GM18502 (cell line): ENCODE measurements at regions not wholly inside any gene's neighbourhood (a gene's known extent, or its start where the extent isn't known, plus 50 kb on each side); places are given as distances from the start of the nearest gene placed in this dataset.
A peak's percentile ranks its signal among the peaks of the same experiment; 100 is the strongest.

Source experiments
- ATAC-seq: cut with Tn5 transposase; IDR thresholded peaks from one replicate; pipeline ENCODE4 v1.9.1; 2021; ENCODE audit warnings: mild to moderate bottlenecking; ENCODE audit not compliant: unreplicated experiment, poor library complexity

DNA sequence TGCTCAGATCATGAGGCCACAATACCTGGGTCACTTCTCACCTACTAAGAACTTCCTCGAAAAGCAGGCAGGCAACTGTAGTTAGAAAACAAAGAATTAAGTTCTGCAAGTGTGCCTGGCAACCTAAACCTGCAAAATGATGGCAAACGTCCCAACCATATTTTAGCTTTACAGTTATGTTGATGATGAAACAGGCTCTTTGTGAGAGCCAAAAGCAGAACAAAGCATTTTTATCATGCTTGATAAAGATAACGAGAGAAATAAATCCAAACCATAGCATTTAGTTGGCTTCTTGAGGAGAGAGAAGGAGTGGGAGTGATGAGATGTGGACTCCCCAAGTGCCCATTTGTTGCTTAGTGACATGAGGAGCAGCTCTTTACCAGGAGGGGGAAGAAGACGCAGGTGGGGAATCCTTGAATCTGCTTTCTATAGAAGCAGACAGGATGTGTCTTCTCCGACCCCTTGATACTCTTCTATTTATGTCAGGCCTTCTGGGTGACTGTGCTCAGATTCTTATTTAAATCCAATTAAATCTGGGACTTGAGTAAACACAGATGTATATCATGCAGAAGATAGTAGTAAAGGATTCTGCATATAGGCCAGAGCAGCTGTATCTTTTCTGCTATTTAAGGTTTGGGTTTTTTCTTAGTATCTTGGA, 221.2 kb downstream of the TMEM167A start:
- ATAC-seq, result no peak

DNA sequence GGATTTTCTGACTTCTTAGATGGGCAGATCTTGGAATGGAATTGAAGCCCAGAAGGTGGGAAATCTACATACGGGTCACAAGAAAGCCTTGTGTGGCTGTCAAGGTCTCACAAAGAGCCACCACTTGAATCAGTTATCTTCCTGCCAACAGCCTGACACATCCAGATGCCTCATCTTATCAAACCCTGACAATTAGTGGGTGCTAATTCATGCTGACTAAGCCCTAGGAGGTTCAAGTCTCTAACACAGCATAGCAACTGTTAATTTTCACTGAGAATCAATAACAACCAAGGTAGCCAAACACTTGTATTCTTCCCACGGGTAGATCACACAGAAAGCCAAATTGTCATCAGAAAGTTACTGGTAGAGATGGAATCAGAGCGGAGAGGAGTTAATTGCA, 222.2 kb downstream of the TMEM167A start:
- no peak for ATAC-seq

DNA sequence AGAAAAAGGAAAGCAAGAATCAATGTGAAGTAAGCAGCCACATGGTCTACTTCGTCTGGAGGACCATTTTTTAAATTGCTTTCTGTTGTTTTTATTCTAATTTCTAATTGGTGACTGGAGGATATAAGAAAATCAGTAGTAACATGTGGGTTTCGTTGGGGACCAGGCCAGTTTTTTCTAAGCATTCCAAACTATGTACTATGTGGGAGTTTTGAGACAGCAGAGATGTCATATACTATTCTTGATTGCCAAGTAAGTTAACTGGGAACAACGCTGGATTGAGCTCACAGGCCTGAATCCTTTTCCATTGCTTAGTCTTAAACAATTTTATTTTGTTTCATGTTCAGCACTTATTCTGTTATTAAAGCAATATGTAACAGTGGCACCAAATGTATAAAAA, 225.7 kb downstream of the TMEM167A start:
- no peak for ATAC-seq

DNA sequence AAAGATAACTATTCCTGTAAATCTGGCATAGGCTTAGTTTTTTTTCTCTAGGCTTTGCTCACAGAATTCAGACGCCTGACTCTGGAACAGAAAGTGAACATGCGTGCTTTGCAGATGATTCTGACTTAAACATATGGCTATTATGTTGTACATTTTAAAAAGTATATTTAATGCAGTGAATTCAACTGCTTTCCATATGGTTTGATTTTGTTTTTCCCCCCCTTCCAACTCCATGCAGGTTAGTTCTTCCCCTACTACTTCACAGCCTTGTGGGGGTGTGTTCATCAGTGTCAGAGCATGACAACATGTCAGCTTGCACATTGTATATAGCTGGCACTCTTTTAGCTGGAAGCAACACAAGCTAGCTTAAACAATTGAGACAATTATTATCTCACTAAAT, 226.8 kb downstream of the TMEM167A start:
- no peak for ATAC-seq

DNA sequence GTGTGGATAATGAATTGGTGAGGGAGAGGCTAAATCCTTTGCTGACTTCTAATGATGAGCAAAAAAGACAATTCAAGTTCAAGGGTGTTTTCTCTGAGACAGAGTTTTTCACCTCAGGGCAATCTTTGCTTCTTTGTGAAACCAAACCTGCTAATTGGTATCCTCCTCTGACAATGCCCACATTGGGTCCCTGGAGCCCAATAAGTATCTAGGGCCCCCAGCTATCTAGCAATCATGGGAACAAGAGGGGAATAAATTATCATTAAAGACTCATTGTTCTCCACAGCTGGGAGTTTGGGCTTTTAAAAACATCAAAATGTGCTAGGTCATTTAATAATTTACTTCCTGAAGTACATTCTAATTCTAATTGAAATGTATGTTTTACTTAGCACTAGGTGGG, 227.3 kb downstream of the TMEM167A start:
- no peak for ATAC-seq

DNA sequence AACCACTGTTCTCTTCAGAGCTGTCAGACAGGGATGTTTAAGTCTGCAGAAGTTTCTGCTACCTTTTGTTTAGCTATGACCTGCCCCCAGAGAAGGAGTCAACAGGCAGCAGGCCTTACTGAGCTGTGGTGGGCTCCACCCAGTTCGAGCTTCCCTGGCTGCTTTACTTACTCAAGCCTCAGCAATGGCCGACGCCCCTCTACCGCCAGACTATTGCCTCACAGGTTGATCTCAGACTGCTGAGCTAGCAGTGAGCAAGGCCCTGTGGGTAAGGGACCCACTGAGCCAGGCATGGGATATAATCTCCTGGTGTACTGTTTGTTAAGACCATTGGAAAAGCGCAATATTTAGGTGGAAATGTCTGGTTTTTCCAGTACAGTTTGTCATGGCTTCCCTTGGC, 229.6 kb downstream of the TMEM167A start:
- no peak for ATAC-seq

DNA sequence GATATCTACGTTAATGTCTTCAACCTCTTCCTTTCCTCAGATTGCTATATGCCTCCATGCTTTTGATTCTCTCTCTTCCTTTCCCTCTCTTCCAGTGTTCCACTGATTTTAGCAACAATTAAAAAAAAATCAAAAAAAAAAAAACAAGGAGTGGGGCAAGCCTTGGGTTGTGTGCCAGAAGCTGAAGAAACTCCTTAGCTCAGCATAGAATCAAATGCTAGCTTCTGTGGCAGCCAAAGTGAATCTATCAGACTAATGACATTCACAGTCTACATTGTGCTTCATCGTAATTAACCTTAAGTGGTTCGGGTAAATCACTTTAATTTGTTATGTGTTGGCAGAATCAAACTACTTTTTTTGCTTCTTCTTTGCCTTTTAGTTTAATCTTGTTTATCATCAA, 237.3 kb downstream of the TMEM167A start:
- ATAC-seq, result no peak

DNA sequence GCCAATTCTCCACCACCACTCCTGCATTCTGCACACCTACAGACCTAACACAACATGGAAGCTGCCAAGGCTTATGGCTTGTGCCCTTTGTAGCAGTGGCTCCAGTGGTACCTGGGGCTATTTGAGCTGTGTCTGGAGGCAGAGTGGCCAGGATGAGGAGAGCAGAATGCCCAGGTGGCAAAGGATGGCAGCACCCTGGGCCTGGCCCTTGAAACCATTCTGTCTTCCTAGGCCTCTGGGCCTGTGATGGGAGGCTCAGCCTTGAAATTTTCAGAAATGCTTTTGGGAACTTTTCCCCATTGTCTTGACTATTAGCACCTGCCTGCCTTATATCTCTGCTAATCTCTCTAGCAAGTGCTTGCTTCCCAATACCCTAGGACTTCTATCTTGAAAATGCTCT, 241.7 kb downstream of the TMEM167A start:
- no peak for ATAC-seq

DNA sequence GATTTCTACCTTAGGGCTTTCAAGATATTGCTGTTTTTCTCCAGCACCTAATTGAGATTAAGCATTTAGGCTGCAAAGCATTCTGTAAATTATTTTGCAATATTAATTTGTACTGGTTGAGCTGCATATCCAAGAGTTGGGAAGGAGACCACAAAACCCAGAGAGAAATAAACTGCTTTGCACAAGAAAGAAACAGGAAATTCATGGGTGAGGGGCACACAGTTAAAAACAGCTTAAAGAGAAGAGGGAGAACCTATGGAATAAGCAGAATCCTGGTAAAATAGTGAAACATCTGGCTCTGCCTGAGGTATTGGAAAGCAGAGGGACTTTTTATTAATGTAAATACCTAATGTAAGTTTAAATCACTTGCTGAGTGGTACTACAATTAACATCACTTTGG, 243.0 kb downstream of the TMEM167A start:
- no peak for ATAC-seq

DNA sequence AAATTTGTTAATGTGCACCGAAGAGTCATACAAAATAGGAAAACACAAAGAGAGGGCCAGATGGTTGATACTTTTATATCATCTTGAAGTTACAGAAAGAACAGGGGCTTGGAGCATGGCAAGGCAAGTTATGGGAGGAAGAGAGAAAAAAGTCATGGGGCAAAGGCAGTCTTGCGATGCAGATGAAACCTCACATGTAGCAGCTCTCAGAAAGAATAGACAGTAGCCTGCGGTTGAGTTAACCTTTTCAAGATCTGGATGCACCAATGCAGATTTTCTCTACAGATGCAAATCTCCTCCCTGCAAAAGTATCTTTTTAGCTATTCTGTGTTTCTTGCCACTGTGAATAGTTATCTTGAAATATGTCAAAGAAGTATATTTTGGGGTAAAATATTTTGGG, 243.9 kb downstream of the TMEM167A start:
- ATAC-seq, result no peak

DNA sequence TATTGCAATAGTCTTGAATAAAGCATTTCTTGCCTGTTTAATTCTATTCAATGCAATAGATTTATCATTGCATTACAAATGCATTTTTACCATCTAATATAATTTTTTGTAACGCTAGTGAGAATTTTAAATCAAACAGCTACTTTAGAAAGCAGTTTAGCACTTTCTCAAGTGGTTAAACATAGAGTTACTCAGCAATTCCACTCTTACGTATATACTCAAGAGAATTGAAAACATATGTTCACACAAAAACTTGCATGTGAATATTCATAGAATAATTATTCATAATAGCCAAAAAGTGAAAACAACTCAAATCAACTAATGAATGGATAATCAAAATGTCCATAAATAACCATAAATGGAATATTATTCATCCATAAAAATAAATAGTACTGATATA, 244.7 kb downstream of the TMEM167A start:
- ATAC-seq, result no peak

DNA sequence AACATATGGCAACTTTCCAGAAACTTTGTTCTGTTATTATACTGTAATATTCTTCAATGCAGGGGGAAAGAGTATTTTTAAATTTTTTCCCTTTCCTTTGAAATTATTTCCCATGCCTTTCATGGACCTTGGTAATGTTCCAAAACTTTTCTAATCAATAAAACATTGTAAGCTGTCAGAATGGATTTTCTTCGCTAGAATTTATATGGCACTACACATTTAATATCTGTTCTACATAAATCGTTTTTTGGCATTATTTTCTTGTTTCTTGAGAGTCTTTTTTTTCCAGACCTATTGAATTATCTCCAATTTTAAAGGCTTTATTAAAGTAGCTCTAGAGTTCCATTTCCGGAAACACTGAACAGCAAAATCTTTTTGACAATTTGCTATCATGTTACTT, 249.0 kb downstream of the TMEM167A start:
- no peak for ATAC-seq

DNA sequence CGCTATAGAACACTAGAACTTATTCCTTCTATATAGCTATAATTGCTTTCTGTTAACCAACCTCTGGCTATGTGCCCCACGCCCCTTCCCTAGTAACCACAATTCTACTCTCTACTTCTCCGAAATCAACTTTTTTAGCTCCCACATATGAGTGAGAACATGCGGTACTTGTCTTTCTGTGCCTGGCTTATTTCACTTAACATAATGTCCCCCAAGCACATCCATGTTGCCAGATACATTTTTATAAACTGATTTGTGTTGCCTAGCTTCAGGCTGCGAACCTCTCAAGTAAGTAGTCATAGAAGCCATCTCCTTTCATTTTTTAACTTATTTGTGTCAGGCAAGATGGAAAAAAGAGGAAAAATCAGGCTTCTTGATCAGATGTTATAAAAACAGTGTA, 249.5 kb downstream of the TMEM167A start:
- no peak for ATAC-seq

DNA sequence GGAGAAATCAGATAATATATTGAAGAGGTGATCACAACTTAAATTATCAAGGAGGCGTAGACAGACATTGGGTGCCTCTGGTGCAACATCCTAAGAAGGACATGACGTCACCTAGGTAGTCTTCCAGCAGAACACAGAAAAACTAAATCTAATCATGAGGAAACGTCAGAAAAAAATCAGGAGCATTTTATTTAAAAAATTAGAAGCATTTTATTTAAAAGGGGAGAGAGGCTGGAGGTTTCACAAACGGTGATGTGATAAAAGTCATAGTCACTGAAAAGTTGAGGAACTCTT, 254.6 kb downstream of the TMEM167A start:
- ATAC-seq, result no peak

DNA sequence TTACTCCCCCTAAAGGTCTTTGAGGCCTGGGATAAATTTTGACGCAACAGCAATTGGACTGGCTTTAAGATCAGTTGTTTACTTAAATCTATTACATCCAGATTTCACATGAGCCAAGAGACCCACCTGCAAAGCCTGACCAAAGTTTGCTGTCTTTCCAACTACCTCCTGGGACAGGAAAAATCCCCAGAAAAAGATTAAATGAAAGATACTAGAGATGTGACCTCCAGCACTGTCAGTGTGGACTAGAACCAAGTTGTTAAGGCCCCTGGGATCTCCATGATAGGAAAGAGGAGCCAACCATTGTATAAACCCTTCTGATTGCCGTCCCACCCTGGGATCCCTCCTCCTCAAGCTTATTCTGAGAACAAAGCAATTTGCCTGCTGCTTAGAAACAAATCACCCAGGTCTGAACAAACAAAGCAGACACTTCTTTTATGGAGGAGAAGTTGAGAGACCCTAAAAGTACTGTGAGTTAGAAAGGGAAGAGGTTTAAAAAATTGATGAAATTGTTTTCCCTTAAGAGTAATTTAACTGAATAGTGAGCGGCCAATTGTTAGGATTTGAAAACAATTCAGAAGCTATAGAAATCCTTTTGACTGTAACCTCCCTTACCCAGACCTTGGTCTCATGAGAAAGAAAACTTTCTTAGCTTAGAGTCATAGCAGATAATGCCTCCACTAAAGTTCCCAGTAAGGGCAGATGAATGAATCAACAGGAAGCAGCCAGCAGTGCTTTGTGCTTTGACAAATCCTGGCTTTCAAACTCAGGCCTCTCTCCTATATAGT, 255.2 kb downstream of the TMEM167A start:
- ATAC-seq, result no peak

DNA sequence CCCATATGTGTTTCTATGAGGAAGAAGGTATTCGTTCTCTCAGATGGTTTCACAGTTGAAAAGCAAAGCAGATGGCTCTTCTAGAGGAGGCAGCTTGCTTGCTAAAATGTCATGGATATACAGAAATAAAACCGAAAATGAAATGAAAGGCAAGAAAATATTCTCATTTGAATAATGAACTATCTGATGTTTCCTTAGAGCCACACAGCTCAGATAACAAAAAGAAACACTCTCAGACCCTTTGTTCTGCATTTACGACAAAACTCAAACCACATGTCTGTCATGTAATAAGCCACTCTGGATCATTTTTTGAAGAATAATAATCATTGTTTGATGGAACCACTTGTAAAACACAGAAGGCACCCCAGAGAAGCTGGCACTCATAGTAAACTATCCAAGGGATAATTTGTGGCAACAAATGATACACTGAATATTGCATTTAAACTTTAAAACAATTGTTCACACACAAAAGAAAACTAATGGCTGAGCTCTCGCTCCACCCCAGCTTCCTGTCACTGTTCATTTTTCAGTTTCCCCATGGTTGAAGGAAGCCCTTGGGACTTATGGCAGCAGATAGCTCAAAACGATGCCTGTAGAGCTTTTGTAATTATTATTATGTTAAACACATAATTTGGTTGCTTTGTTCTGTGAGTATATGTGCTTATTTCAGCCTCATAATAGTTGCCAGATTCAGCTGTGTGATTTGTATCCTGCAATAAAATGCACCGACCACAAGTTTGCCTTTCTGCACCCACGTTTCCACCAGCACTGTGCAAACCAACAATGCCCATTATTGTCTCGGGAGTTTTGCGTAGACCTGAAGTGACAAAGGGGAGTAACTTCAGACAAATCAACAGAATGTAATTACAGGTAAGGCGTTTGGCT, 256.0 kb downstream of the TMEM167A start:
- ATAC-seq, result peak; percentile 86

DNA sequence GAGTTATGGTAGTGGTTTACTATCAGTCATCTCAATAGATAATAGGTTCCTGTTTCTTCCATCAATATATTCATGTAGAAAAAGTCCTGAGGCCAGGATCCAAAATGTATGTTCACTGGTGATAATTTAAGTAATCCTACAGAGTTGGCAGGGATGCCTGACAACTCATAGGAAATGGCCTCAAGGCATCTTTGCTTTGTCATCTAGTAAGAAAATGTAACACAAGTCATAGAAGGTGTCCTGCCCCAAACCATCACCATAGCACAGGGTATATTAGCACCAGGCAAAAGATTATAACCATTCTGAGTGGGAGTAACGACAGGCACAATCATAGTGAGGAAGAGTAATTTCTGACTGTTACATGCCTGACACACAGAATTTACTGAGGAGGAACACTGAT, 257.0 kb downstream of the TMEM167A start:
- ATAC-seq, result peak; percentile 1

DNA sequence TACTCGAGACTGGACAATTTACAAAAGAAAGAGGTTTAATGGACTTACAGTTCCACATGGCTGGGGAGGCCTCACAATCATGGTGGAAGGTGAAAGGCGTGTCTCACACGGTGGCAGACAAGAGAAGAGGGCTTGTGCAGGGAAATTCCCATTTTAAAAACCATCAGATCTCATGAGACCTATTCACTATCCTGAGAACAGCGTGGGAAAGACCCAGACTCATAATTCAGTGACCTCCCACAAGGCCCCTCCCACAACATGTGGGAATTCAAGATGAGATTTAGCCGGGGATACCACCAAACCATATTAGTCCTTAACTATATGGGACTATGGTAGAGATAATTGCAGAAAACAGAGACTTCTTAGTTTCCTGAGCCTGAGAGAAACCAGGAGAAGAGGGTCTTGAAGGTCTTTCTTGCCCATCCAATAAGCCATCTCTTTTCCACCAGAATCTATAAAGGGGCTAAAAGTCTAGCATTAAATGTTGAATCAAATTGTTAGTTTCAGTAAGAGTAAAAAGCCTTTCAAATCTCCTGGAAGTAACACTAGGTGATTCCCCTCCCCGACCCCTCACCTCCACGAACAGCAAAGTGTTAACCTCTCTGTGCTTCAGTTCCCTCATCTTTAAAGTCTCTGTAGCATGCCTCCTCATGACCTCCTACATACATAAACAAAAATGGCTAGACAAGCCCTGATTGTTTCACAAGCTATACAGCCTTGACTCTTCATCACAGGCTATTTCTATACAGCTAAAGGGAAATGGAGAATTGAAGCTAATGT, 259.1 kb downstream of the TMEM167A start:
- ATAC-seq, result no peak

DNA sequence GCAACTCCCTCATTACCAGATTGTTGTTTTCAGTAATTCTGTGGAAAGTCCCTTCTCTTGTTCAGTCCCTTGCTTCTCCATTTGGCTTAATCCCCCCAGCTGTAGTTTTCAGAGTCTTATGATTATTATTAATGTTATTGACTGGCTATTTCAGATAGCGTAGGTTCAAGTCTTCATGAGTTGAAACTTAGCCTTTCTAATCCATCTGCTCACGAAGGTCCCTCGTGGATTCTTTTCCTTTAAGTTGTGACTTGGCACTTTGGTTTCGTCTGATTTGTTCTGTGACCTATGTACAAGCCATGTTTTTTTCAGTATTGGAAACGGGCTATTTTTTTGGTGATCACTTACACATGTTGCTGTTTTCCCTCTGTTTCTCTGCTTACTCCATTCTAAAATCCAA, 260.3 kb downstream of the TMEM167A start:
- no peak for ATAC-seq

DNA sequence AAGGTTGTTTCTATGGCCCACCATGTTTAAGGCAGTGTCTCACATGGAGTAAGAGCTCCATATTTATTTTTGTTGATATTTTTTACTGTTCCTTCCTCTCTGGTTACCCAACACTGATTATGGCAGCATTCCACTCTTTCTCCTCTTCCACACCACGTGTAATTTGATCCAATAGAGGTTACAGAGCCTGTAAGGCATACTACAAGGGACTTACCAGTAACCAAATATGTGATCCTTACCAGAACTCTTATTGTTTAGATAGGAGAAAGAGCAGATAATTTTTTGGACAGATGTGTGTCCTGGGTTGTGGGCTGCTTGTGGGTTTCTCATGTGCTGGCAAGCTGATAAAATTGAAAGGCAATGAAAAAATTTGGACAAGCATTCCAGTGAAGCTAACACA, 261.3 kb downstream of the TMEM167A start:
- ATAC-seq, result no peak

DNA sequence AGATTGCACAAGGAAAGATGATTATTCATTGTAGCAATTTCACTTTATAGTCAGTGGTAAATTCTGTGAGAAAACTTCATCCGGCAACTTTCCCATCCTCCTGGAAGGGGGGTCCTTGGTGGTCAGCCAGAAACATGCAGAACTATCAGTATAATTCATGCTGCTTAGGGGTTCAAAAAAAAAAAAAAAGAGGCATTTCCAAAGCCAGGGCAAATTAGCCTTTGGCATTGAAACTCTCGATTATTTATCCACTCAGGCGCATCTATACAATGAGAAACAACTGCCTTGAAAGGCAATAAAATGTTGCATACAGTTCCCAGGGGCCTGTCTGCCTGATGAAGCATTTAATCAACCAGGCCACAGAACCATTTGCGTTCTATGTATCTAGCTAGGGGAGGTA, 263.3 kb downstream of the TMEM167A start:
- ATAC-seq, result no peak
